ENCODE measurements at regions not wholly inside any gene's neighbourhood (a gene's known extent, or its start where the extent isn't known, plus 50 kb on each side); places are given as distances from the start of the nearest gene placed in this dataset.

DNA sequence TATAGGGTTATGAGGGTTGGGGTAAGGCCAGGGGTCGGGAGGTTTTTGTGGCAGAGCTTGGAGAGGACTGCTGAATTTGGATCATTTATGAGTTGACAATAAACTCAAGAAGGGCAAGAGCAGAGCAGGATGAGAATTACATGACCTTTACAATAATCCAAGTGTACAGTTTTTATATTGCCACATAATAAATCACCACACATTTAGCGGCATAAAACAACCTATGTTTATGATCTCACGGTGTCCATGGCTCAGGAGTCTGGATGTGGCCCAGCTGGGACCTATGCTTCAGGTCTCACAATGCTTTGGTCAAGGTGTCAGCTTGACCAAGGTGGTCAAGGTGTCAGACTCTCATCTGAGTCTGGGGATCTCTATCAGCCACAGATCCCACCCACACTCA is 118.3 kb upstream of the WSCD1 start:
- no peak for DNase-seq (ENCODE audit: low read depth, low spot score)

- no peak for DNase-seq (ENCODE audit: low read depth, low spot score)
These were observed 117.7 kb upstream of the WSCD1 start for GRCh38 chr17:5952518-5952917.

DNA sequence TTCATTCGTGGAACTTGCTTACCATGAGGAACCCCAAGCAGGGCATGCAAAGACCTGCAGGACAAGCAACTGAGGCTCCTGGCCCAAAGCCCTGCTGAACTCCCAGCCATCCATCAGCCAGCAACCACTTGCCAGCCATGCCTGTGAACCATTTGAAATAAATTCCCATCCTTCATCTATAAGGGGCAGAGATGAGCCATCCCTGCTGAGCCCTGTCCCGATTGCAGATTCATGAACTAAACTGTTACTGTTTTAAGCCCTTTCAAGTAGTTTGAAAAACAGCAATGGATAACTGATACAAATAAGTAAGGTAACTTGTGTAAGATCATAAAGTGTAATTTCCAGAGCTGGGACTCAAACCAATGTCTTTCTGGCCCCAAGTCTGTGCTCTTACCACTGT is 114.4 kb upstream of the WSCD1 start:
- no peak for DNase-seq (ENCODE audit: low read depth, low spot score)

DNA sequence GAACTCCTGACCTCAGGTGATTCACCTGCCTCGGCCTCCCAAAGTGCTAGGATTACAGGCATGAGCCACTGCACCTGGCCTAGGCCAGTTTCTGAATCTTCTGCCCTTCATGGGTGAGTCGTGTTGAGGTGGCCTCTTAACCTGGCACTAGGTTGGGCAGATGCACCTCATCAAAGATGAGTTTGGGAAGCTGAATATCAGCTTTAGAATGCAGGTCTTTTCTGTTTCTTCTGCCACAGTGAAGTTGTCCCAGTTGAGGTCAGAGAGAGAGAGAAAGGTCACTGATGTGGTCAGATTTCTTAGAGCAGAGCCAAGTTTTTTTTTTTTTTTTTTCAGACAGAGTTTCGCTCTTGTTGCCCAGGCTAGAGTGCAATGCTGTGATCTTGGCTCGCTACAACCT is 111.3 kb upstream of the WSCD1 start:
- no peak for DNase-seq (ENCODE audit: low read depth, low spot score)

GRCh38 chr17:5962371-5962770 is 107.8 kb upstream of the WSCD1 start:
- no peak for DNase-seq (ENCODE audit: low read depth, low spot score)

GRCh38 chr17:5971969-5972368 is 98.2 kb upstream of the WSCD1 start:
- no peak for DNase-seq (ENCODE audit: low read depth, low spot score)

GRCh38 chr17:5973410-5973809 is 96.8 kb upstream of the WSCD1 start:
- DNase-seq (ENCODE audit: low read depth, low spot score): no peak

GRCh38 chr17:5975661-5976060 is 94.5 kb upstream of the WSCD1 start:
- DNase-seq (ENCODE audit: low read depth, low spot score): no peak

GRCh38 chr17:5976251-5976650 is 93.9 kb upstream of the WSCD1 start:
- no peak for DNase-seq (ENCODE audit: low read depth, low spot score)

GRCh38 chr17:5978496-5978895 is 91.7 kb upstream of the WSCD1 start:
- DNase-seq (ENCODE audit: low read depth, low spot score): no peak

- DNase-seq (ENCODE audit: low read depth, low spot score): no peak
These were observed 89.2 kb upstream of the WSCD1 start for GRCh38 chr17:5980941-5981340.

DNA sequence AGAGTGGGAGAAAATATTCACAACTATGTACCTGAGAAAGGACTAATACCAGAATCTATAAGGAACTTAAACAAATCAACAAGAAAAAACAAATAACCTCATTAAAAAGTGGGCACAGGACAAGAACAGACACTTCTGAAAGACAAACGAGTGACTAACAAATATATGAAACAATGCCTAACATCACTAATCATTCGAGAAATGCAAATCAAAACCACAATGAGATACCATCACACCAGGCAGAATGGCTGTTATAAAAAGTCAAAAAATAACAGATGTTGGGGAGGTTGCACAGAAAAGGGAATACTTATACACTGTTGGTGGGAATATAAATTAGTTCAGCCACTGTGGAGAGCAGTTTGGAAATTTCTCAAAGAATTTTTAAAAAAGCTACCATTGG is 83.5 kb upstream of the WSCD1 start:
- no peak for DNase-seq (ENCODE audit: low read depth, low spot score)

- DNase-seq (ENCODE audit: low read depth, low spot score): no peak
These were observed 69.8 kb upstream of the WSCD1 start for GRCh38 chr17:6000426-6000825.

DNA sequence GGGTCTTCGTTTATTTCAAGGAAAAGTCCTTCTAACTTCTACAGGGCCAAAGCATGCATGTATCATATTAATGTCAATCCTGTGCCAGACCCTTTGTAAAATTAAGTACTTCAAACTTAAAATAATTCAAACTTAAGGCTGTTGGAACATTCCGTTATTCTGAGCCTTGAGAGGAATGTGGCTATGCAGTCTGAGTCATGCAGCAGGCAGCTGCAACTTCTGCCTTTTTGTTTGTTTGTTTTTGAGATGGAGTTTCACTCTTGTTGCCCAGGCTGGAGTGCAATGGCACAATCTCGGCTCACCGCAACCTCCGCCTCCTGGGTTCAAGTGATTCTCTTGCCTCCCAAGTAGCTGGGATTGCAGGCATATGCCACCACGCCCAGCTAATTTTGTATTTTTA is 67.0 kb upstream of the WSCD1 start:
- peak; percentile 13 for DNase-seq (ENCODE audit: low read depth, low spot score)

DNA sequence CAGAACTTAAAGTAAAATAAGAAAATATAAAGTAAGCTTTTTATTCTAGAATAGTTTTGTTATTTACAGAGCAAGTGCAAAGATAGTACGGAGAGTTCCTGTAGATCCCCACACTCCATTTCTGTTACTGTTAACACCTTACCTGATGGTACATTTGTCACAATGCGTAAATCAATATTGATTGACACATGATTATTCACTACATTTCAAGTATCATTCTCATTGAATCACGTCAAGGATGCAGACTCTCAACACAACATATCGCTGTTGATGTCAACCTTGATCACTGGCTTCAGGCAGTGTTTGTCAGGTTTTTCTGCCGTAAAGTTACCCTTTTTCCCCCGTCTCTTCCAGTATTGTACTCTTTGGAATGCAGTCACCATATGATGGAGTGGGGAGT is 64.2 kb upstream of the WSCD1 start:
- DNase-seq (ENCODE audit: low read depth, low spot score): no peak

DNA sequence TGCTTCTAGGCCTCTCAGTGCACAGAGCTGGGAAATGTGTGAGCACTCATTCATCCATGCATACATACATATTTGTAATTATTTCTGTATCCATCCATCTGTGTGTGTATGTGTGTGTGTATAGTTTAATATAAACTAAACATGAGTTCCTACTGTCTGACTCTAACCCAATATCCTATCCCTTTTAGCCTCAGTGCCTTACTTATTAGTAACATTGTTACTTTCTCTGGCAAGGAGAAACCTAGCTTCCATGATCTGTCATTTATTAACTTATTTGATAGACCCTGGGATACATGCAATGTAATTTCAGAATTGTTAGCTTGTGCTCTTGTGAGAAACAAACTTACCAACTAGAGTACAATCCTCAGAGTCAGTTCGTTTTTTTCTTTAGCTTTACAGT is 59.0 kb upstream of the WSCD1 start:
- DNase-seq (ENCODE audit: low read depth, low spot score): no peak

DNA sequence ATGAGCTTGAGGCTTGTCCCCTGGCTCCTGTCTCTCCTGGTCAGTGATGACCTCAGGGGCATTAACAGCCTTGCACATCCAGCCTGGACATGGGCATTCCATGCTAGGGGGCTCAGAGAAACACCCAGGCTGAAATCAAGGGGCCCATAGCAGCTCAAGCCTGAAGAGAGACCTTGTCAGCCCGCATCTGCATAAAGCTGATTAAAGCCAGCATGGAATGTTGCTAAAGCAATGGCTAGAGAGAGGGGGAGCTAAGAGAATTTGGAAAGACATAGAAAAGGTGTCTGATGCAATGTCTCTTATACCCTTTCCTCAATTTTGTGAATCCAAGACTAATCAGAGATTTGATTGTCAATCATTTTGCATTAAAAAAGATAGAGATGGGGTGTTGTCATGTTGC is 51.4 kb upstream of the WSCD1 start:
- no peak for DNase-seq (ENCODE audit: low read depth, low spot score)

DNA sequence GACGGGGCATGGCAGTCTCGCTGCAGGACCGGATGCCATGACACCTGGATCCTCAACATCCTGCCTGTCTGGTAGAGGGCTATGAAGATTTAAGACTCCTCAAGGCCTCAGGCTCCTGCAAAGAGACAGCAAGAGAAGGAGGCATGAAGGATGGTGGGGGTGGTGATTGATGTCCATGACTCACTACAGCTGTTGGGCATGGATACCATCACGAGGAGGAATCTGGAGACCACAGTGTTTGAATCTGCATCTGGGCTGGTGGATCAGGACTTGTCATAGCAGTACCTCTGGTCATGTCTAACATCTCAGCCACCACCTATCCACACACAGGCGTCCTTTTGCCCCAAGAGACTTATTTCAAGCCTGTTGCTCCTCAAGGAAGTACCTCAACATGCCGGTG is 50.2 kb upstream of the WSCD1 start:
- DNase-seq (ENCODE audit: low read depth, low spot score): no peak

GRCh38 chr17:6020376-6021010 is 49.7 kb upstream of the WSCD1 start:
- DNase-seq (ENCODE audit: low read depth, low spot score): no peak
